Liver (tissue), 3 donors: ENCODE measurements at regions not wholly inside any gene's neighbourhood (a gene's known extent, or its start where the extent isn't known, plus 50 kb on each side); places are given as distances from the start of the nearest gene placed in this dataset.

Experiments used
- CTCF ChIP-seq: fragments of 150-350 bp; IDR thresholded peaks from 2 replicates; pipeline ENCODE4 v1.5.1; 2017; ENCODE audit warnings: improper control_type of control experiment, low read depth, low read length; ENCODE audit not compliant: missing input control
- EGR1 ChIP-seq, 2 donors: IDR thresholded peaks; 2 replicates each; pipeline ENCODE4 v1.6.1; 2016 to 2018; ENCODE audit warnings: antibody characterized with exemption in 2 of 2, low read depth in 2 of 2
- GABPA ChIP-seq, 2 donors: IDR thresholded peaks in 1 of 2; conservative IDR thresholded peaks in 1 of 2; 2 replicates each; pipeline ENCODE4 v1.6.1; 2016; ENCODE audit warnings: antibody characterized with exemption in 2 of 2, mild to moderate bottlenecking in 1 of 2, moderate library complexity in 1 of 2
- JUND ChIP-seq, 2 donors: IDR thresholded peaks; 2 replicates each; pipeline ENCODE4 v1.6.1; 2016; ENCODE audit warnings: antibody characterized with exemption in 2 of 2
- MAX ChIP-seq: IDR thresholded peaks from 2 replicates; pipeline ENCODE4 v1.6.1; 2016; ENCODE audit warnings: antibody characterized with exemption
- RAD21 ChIP-seq, 2 donors: IDR thresholded peaks; 2 replicates each; pipeline ENCODE4 v1.6.1; 2016; ENCODE audit warnings: antibody characterized with exemption in 2 of 2, mild to moderate bottlenecking in 2 of 2
- REST ChIP-seq: IDR thresholded peaks from 2 replicates; pipeline ENCODE4 v1.6.1; 2016; ENCODE audit warnings: antibody characterized with exemption, mild to moderate bottlenecking
- TAF1 ChIP-seq: conservative IDR thresholded peaks from 2 replicates; pipeline ENCODE4 v1.6.1; 2016; ENCODE audit warnings: antibody characterized with exemption, mild to moderate bottlenecking
- ZBTB33 ChIP-seq: IDR thresholded peaks from 2 replicates; pipeline ENCODE4 v1.6.1; 2016; ENCODE audit warnings: antibody characterized with exemption
- donor health status: healthy.
- donor health status: healthy.

GRCh38 chr2:153567367-153567766 lies 88.8 kb upstream of the RPRM start:
- TF ChIP-seq CTCF (no peak), MAX (no peak), TAF1 (no peak), JUND (IDR thresholded peaks at IDR 0.05) (no peak), ZBTB33 (no peak), REST (no peak), EGR1 (IDR thresholded peaks at IDR 0.05; ENCODE audit: low read depth in 2 of 2) (no peak), RAD21 (IDR thresholded peaks at IDR 0.05) (no peak), GABPA (IDR thresholded peaks at IDR 0.05 in 1 of 2, conservative IDR thresholded peaks at IDR 0.05 in 1 of 2) (no peak)
